LNCaP clone FGC (cell line): ENCODE measurements at regions not wholly inside any gene's neighbourhood (a gene's known extent, or its start where the extent isn't known, plus 50 kb on each side); places are given as distances from the start of the nearest gene placed in this dataset.

Source experiments
- DNase-seq: peaks from one replicate; pipeline ENCODE4 v3.0.0-alpha.2; 2011; ENCODE audit warnings: low read depth
- H3K4me3 ChIP-seq: 2 replicates; pipeline ENCODE4 v1.5.1; 2011; ENCODE audit warnings: mild to moderate bottlenecking, low read depth, low read length, control low read depth
- TF ChIP-seq, protein P1 (sequence below): IDR thresholded peaks from 2 replicates; pipeline ENCODE4 v1.5.1; 2012; ENCODE audit warnings: mild to moderate bottlenecking; ENCODE audit not compliant: control insufficient read depth, insufficient read depth; ENCODE audit errors: extremely low read depth

DNA sequence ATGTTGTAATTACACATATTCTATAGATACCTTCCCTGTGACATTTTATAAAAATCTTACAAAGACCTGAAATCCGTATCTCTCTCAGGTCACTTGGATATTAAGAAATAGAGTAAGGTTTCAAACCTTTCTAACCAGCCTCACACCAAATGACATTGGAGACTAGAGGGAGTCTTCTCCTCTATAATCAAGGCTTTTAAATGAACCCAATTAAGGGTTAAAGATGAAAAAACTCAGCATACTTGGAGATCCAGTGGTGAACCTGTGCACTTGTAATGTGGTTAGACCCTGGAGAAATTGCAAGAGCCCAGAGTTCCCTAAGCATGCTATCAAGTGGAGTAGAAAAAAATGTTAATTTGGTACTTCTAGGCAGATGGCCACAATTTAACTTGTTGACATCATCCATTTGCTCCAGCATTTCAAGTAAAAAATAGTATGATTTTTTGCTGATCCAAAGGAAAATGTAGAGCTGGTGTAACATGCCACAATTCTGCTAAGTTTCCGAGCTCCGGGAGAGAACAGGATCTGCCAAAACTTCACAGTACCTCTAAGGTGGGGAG, 554.1 kb upstream of the MIR17HG start:
- no peak overlapping the region for H3K4me3 ChIP-seq
- no peak for DNase-seq
- TF ChIP-seq, protein P1, sequence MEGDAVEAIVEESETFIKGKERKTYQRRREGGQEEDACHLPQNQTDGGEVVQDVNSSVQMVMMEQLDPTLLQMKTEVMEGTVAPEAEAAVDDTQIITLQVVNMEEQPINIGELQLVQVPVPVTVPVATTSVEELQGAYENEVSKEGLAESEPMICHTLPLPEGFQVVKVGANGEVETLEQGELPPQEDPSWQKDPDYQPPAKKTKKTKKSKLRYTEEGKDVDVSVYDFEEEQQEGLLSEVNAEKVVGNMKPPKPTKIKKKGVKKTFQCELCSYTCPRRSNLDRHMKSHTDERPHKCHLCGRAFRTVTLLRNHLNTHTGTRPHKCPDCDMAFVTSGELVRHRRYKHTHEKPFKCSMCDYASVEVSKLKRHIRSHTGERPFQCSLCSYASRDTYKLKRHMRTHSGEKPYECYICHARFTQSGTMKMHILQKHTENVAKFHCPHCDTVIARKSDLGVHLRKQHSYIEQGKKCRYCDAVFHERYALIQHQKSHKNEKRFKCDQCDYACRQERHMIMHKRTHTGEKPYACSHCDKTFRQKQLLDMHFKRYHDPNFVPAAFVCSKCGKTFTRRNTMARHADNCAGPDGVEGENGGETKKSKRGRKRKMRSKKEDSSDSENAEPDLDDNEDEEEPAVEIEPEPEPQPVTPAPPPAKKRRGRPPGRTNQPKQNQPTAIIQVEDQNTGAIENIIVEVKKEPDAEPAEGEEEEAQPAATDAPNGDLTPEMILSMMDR = no peak

DNA sequence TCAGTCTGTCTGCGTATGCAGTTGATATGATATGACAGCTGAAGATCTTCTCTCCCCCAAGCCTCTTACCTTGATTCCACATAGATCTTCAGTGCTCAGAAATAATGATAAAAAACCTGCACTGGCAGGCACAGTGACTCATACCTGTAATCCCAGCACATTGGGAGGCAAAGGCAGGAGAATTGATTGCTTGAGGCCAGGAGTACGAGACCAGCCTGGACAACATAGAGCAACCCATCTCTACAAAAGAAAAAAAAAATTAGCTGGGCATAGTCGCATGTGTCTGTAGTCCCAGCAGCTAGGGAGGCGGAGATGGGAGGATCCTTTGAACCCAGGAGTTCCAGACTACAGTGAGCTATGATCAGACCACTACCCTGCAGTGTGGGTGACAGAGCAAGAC, 551.0 kb upstream of the MIR17HG start:
- DNase-seq = no peak
- TF ChIP-seq, protein P1 = no peak
- no peak overlapping the region for H3K4me3 ChIP-seq

DNA sequence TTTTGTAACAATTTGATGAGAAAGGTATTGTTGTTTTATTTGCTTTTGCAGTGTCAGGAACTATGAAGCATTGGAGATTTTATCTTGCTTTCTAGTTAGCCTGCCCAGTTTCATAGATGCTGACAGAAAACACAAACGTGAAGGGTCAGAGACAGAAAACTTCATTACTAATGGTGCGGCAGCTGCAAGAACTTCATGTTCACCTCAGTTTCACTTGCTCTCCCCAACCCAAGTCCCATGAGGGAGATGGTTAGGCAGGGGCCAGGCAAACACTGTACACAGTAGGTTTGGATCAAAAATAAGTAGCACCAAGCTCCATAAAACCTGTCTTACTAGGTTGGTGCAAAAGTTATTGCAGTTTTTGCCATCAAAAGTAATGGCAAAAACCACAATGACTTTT, 550.2 kb upstream of the MIR17HG start:
- no peak overlapping the region for H3K4me3 ChIP-seq
- TF ChIP-seq, protein P1 = no peak
- no peak for DNase-seq

- no peak for DNase-seq
Measured at GRCh38 chr13:90798381-90798780, 549.1 kb upstream of the MIR17HG start.

GRCh38 chr13:90800082-90800746, 547.3 kb upstream of the MIR17HG start:
- TF ChIP-seq, protein P1 = no peak
- no peak overlapping the region for H3K4me3 ChIP-seq

More at GRCh38 chr13:90798381-90798780, 549.1 kb upstream of the MIR17HG start:
- H3K4me3 ChIP-seq = no peak overlapping the region
- TF ChIP-seq, protein P1 = no peak

DNA sequence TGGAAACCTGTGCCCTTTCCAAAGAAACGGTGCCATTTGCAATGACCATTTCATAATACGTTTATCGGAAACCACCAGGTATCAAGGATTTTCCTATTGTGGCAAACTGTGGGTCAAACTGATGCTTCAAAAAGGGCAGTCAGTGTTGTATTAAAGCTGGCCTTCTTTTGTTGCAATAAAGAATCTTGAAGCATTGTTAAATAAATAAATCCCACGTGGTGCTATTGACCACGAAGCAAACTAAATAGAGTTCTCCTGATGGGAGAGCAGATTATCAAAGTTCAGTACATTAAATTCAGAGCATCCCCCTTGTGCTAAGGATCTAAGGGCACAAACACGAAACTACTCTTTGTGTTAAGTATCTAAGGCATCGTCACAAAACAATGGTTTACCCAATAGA, 545.9 kb upstream of the MIR17HG start:
- DNase-seq = no peak
- no peak overlapping the region for H3K4me3 ChIP-seq
- TF ChIP-seq, protein P1 = no peak

More at GRCh38 chr13:90800082-90800746, 547.3 kb upstream of the MIR17HG start:
- DNase-seq = no peak

DNA sequence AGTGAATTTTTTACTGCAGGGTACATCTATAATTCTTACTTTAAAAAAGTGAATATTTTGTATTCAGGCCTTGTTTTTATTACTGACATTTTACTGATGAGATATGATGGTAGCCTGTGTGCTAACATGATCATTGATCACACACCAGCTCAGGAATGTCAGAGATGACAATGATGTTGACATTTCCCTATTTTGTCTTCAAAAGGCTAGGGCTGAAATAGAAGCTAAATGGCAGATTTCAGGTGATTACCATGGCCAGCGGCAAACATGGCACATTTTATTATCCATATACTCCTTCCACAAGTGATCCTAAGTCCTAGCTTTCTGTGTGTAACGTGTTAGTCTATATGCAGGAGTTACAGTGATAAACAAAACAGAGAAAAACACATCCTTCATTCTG, 544.3 kb upstream of the MIR17HG start:
- TF ChIP-seq, protein P1 = no peak
- no peak for DNase-seq

More for the DNA sequence above, 544.3 kb upstream of the MIR17HG start:
- no peak overlapping the region for H3K4me3 ChIP-seq
